ENCODE measurements at regions not wholly inside any gene's neighbourhood (a gene's known extent, or its start where the extent isn't known, plus 50 kb on each side); places are given as distances from the start of the nearest gene placed in this dataset.

DNA sequence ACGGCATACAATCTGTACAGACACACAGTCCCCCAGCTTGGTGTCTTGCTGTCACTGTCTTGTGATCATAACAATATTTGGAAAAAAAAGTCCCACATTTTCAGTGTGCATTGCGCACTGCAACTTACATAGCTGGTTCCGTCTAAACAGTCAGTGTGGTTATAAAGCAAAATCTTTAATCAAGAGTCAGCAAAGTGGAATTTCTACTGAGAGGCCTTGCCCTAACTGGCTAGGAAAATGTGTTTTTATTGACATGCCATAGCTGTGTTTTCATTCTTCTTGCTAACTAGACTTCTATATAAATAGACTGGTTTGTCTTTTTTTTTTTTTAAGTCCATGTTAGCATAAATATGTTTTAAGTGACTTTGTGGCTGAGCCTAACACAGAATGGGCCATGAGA, 174.8 kb downstream of the POLR2M start:
- no peak overlapping the region for H3K4me2 ChIP-seq (ENCODE audit: low read length)
- H3K4me1 ChIP-seq (ENCODE audit: low read length), result no peaks in the 10 kb centered on the region
- H3K36me3 ChIP-seq (replicated peaks; ENCODE audit: low read depth, low read length), result no peaks in the 10 kb centered on the region
- no peak overlapping the region for H2AFZ ChIP-seq (ENCODE audit: low read depth, low read length)
- no peak overlapping the region for H3K27ac ChIP-seq (ENCODE audit: low read length)
- TF ChIP-seq EZH2phosphoT487 (IDR thresholded peaks at IDR 0.05; ENCODE audit: low read depth), result no peak
- TF ChIP-seq, protein P1, sequence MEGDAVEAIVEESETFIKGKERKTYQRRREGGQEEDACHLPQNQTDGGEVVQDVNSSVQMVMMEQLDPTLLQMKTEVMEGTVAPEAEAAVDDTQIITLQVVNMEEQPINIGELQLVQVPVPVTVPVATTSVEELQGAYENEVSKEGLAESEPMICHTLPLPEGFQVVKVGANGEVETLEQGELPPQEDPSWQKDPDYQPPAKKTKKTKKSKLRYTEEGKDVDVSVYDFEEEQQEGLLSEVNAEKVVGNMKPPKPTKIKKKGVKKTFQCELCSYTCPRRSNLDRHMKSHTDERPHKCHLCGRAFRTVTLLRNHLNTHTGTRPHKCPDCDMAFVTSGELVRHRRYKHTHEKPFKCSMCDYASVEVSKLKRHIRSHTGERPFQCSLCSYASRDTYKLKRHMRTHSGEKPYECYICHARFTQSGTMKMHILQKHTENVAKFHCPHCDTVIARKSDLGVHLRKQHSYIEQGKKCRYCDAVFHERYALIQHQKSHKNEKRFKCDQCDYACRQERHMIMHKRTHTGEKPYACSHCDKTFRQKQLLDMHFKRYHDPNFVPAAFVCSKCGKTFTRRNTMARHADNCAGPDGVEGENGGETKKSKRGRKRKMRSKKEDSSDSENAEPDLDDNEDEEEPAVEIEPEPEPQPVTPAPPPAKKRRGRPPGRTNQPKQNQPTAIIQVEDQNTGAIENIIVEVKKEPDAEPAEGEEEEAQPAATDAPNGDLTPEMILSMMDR (IDR thresholded peaks at IDR 0.05; ENCODE audit: low read depth, low read length), result no peak
- no peaks in the 10 kb centered on the region for H3K79me2 ChIP-seq (ENCODE audit: low read length)
- no peak overlapping the region for H3K4me3 ChIP-seq (ENCODE audit: low read length)
- H3K9me3 ChIP-seq (ENCODE audit: insufficient read depth, low read length), result no peaks in the 10 kb centered on the region
- peaks cover 22% of the 10 kb centered on the region for H3K27me3 ChIP-seq (ENCODE audit: low read depth, low read length)
- H4K20me1 ChIP-seq (ENCODE audit: insufficient read depth, low read length), result no peaks in the 10 kb centered on the region
- H3K9ac ChIP-seq (ENCODE audit: low read length), result no peak overlapping the region

GRCh38 chr15:57881972-57882371, 175.5 kb downstream of the POLR2M start:
- H3K9ac ChIP-seq (ENCODE audit: low read length), result no peak overlapping the region
- H3K4me2 ChIP-seq (ENCODE audit: low read length), result no peak overlapping the region
- H3K4me1 ChIP-seq (ENCODE audit: low read length), result no peaks in the 10 kb centered on the region
- no peak overlapping the region for H2AFZ ChIP-seq (ENCODE audit: low read depth, low read length)
- H3K79me2 ChIP-seq (ENCODE audit: low read length), result no peaks in the 10 kb centered on the region
- no peak overlapping the region for H3K4me3 ChIP-seq (ENCODE audit: low read length)
- H3K9me3 ChIP-seq (ENCODE audit: insufficient read depth, low read length), result no peaks in the 10 kb centered on the region
- no peak overlapping the region for H3K27ac ChIP-seq (ENCODE audit: low read length)
- no peaks in the 10 kb centered on the region for H3K36me3 ChIP-seq (replicated peaks; ENCODE audit: low read depth, low read length)
- H3K27me3 ChIP-seq (ENCODE audit: low read depth, low read length), result peaks cover 23% of the 10 kb centered on the region
- no peaks in the 10 kb centered on the region for H4K20me1 ChIP-seq (ENCODE audit: insufficient read depth, low read length)
- TF ChIP-seq EZH2phosphoT487 (IDR thresholded peaks at IDR 0.05; ENCODE audit: low read depth), result no peak

GRCh38 chr15:57883701-57884100, 177.2 kb downstream of the POLR2M start:
- H3K27me3 ChIP-seq (ENCODE audit: low read depth, low read length), result peaks cover 23% of the 10 kb centered on the region

DNA sequence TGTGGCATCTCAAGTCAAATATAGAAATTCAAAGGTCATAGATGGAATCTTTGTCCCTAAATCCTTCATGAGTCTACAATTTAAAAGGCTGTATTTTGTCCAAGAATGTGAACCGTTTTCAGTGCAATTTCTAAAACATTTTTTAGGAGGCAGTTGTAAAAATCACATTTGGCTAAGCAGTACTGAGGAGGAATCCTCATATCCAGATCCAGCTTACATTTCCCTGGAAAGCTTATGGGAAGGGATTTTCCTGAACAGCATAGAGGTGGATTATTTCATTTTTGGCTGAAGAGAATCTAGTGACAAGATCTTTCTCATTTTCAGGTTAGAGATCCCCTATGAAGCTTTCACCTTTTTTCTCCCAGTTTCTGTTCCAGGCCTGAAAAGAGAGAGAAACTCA, 178.4 kb downstream of the POLR2M start:
- H3K9ac ChIP-seq (ENCODE audit: low read length), result no peak overlapping the region
- H3K4me1 ChIP-seq (ENCODE audit: low read length), result no peaks in the 10 kb centered on the region
- no peak overlapping the region for H3K4me3 ChIP-seq (ENCODE audit: low read length)
- no peaks in the 10 kb centered on the region for H3K9me3 ChIP-seq (ENCODE audit: insufficient read depth, low read length)
- no peak overlapping the region for H3K4me2 ChIP-seq (ENCODE audit: low read length)
- no peak overlapping the region for H2AFZ ChIP-seq (ENCODE audit: low read depth, low read length)
- no peaks in the 10 kb centered on the region for H3K79me2 ChIP-seq (ENCODE audit: low read length)
- H3K27me3 ChIP-seq (ENCODE audit: low read depth, low read length), result peaks cover 23% of the 10 kb centered on the region
- H3K36me3 ChIP-seq (replicated peaks; ENCODE audit: low read depth, low read length), result no peaks in the 10 kb centered on the region
- H4K20me1 ChIP-seq (ENCODE audit: insufficient read depth, low read length), result no peaks in the 10 kb centered on the region
- H3K27ac ChIP-seq (ENCODE audit: low read length), result no peak overlapping the region
- no peak for TF ChIP-seq EZH2phosphoT487 (IDR thresholded peaks at IDR 0.05; ENCODE audit: low read depth)
- TF ChIP-seq, protein P1 (IDR thresholded peaks at IDR 0.05; ENCODE audit: low read depth, low read length), result no peak

More at GRCh38 chr15:57883701-57884100, 177.2 kb downstream of the POLR2M start:
- Histone ChIP-seq H4K20me1 (ENCODE audit: insufficient read depth, low read length) (no peaks in the 10 kb centered on the region), H3K9me3 (ENCODE audit: insufficient read depth, low read length) (no peaks in the 10 kb centered on the region), H3K4me3 (ENCODE audit: low read length) (no peak overlapping the region), H3K27ac (ENCODE audit: low read length) (no peak overlapping the region), H3K36me3 (replicated peaks; ENCODE audit: low read depth, low read length) (no peaks in the 10 kb centered on the region), H3K4me1 (ENCODE audit: low read length) (no peaks in the 10 kb centered on the region), H3K9ac (ENCODE audit: low read length) (no peak overlapping the region), H3K4me2 (ENCODE audit: low read length) (no peak overlapping the region), H2AFZ (ENCODE audit: low read depth, low read length) (no peak overlapping the region), H3K79me2 (ENCODE audit: low read length) (no peaks in the 10 kb centered on the region)
- no peak for TF ChIP-seq EZH2phosphoT487 (IDR thresholded peaks at IDR 0.05; ENCODE audit: low read depth)
- TF ChIP-seq, protein P1 (IDR thresholded peaks at IDR 0.05; ENCODE audit: low read depth, low read length), result no peak

- H4K20me1 ChIP-seq (ENCODE audit: insufficient read depth, low read length), result no peaks in the 10 kb centered on the region
- no peak overlapping the region for H3K4me2 ChIP-seq (ENCODE audit: low read length)
- H3K4me3 ChIP-seq (ENCODE audit: low read length), result no peak overlapping the region
- peaks cover 23% of the 10 kb centered on the region for H3K27me3 ChIP-seq (ENCODE audit: low read depth, low read length)
- H2AFZ ChIP-seq (ENCODE audit: low read depth, low read length), result no peak overlapping the region
- no peaks in the 10 kb centered on the region for H3K36me3 ChIP-seq (replicated peaks; ENCODE audit: low read depth, low read length)
- H3K27ac ChIP-seq (ENCODE audit: low read length), result no peak overlapping the region
- H3K9ac ChIP-seq (ENCODE audit: low read length), result no peak overlapping the region
- no peaks in the 10 kb centered on the region for H3K79me2 ChIP-seq (ENCODE audit: low read length)
- TF ChIP-seq EZH2phosphoT487 (IDR thresholded peaks at IDR 0.05; ENCODE audit: low read depth), result no peak
- TF ChIP-seq, protein P1 (IDR thresholded peaks at IDR 0.05; ENCODE audit: low read depth, low read length), result no peak
- no peaks in the 10 kb centered on the region for H3K4me1 ChIP-seq (ENCODE audit: low read length)
- H3K9me3 ChIP-seq (ENCODE audit: insufficient read depth, low read length), result no peaks in the 10 kb centered on the region
Observed at GRCh38 chr15:57885435-57885834, 178.9 kb downstream of the POLR2M start.
